AG09309 (cell line): ENCODE measurements at regions not wholly inside any gene's neighbourhood (a gene's known extent, or its start where the extent isn't known, plus 50 kb on each side); places are given as distances from the start of the nearest gene placed in this dataset.

ENCODE experiments used
- DNase-seq: peaks from one replicate; pipeline ENCODE4 v3.0.0-alpha.2; 2010; ENCODE audit warnings: low read depth
- H3K4me3 ChIP-seq: 2 replicates; pipeline ENCODE4 v1.5.1; 2011; ENCODE audit warnings: mild to moderate bottlenecking, low read depth, low read length, moderate library complexity; ENCODE audit not compliant: control insufficient read depth
- TF ChIP-seq, protein P1 (sequence below): IDR thresholded peaks from 2 replicates; pipeline ENCODE4 v1.5.1; 2011; ENCODE audit warnings: mild to moderate bottlenecking, low read depth, low read length, inconsistent platforms; ENCODE audit not compliant: insufficient read depth, control insufficient read depth; ENCODE audit errors: missing control alignments

DNA sequence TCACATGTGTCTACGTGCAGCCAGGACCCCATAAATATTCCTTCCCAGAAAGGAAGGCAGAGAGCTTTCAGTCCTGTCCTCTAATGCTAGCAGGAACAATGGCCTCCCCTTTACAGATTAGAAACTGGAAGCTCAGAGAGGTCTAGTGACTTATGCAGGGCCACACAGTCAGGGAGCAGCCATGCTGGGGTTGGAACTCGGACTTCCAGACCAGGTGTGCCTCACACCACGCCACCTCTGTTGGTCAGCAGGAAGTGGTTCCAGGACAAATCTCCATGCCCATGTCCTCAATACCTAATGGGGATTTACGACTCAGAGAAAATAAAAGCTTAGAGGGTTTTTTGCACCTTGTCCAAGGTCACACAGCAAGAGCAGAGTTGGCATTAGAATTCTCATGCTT is 378.9 kb downstream of the RPS24 start:
- TF ChIP-seq, protein P1, sequence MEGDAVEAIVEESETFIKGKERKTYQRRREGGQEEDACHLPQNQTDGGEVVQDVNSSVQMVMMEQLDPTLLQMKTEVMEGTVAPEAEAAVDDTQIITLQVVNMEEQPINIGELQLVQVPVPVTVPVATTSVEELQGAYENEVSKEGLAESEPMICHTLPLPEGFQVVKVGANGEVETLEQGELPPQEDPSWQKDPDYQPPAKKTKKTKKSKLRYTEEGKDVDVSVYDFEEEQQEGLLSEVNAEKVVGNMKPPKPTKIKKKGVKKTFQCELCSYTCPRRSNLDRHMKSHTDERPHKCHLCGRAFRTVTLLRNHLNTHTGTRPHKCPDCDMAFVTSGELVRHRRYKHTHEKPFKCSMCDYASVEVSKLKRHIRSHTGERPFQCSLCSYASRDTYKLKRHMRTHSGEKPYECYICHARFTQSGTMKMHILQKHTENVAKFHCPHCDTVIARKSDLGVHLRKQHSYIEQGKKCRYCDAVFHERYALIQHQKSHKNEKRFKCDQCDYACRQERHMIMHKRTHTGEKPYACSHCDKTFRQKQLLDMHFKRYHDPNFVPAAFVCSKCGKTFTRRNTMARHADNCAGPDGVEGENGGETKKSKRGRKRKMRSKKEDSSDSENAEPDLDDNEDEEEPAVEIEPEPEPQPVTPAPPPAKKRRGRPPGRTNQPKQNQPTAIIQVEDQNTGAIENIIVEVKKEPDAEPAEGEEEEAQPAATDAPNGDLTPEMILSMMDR: no peak
- H3K4me3 ChIP-seq: no peak overlapping the region
- DNase-seq: no peak

DNA sequence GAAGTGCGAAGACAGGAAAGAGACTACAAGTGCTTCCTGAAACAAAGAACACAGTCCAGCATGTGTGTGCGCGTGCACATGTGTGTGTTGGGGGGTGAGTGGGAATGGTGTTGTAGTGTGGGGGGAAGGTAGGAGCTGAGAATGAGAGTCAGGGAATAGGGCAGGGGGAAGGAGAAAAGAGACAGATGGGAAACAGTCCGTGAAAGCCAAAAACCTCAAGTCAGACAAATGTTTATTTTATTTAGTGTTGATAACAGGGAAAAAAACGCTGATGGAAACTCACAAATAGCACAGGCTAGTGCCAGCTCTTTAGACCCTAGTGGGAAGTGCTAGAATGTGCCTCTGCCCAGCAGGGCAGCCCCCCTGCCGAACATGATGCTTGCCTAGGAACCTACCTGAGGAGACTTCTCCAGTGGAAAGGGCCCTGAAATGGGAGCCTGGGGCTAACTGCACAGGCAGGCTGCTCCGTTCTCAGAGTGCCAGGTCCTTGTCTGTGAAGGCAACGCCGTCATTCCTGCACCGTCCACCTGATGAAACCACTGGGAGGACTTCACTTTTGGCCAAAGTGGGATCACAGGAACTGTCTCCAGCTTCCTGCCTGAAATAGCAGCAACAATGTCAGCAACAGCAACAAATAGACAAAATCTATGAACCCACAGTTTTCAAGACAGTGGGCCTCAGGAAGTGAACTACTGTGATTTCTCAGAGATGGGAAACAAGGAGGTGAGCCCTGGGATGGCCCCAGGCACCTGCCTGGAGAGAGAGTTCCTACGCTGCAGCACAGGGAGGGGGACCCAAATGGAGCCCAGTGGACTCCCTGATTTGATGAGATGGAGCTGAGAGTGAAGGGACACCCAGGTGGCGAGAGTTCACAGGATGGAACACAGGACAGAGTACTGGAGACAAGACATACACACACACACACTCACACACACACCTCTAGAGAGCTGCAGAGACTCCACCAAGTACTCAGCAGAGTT is 379.7 kb downstream of the RPS24 start:
- no peak for DNase-seq
- TF ChIP-seq, protein P1: no peak
- H3K4me3 ChIP-seq: no peak overlapping the region

DNA sequence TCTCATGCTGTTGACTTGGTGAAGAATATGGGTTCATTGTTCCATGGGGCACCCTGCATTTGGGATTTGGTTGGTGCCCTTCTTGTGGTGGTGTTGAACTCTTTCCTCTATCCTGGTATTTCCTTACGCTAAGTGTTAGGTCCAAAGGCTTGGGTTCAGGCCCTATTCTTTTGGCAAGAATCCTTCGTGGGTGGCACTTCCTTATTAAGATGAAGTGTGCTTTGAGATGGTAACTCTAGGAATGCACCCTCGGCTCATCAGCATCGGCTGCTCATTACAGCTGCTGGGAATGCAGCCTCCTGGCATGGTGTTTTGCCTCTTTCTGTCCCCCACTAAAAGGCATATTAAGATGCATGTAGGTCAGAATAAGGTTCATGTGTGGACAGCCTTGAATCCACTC is 380.7 kb downstream of the RPS24 start:
- DNase-seq: no peak
- TF ChIP-seq, protein P1: no peak
- H3K4me3 ChIP-seq: no peak overlapping the region

DNA sequence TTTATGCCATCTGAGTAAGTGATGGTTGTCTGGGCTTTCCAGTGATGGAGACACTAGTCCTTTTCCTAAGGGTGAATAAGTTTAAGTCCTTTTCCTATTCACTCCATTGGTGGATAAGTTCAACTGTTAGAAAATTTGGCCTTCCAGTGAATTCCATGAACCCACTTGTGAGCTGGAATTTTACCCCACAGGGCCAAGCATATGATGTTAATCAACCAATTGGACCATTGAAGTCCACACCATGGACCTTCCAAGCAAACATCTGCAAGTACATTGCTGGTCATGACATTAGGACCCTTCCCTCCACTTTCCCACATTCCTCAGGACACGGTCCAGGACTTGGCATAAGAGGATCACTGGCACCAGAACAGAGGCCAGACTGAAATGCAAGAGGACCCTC is 381.4 kb downstream of the RPS24 start:
- no peak for DNase-seq
- TF ChIP-seq, protein P1: no peak
- no peak overlapping the region for H3K4me3 ChIP-seq

DNA sequence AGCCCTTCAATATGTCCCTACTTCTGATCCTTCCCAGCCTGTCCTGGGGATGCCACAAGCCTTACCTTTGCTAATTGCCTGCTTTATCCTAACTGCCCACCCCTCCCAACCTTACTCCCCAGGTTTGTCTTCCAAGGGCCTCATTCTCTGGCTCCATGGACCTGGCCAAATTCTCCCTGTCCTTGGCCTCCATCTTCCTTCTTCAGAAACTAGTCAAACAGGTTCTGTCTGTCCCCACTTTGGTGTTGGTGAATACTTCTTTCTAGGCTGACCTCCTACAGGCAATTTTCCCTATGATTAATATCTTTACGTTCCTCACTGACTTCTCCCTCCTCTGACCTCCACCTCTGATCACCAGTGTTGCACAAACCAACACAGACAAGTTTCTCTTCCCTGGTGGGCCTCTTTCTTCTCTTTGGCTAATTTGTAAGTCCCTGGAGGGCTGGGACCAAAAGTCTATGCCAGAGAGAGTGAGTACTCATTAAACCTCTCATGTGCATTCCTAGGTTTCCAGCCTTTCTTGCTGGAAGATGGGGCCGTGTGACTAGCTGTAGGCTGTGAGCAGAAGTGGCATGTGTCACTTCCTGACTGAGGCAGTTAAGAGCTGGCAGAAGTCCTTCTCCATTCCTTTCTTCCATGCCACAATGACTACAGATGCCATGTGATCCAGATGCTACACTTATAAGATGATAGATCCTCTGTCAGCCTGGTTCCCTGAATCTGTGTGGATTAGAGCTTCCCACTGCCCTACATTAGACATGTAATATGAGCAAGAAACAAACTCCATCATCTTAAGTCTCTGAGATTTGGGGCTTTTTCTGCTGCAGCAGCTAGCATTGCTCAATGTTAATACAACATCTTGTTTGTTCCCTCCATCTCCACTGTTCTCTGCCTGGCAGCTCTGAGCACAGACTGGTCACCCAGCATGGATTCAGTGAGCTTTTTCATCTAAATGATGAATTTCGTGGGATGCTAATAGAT is 382.7 kb downstream of the RPS24 start:
- DNase-seq: peak; percentile 69
- TF ChIP-seq, protein P1: no peak
- no peak overlapping the region for H3K4me3 ChIP-seq
